ENCODE measurements at regions not wholly inside any gene's neighbourhood (a gene's known extent, or its start where the extent isn't known, plus 50 kb on each side); places are given as distances from the start of the nearest gene placed in this dataset.
"Not testable (repeated sequence)": the region's sequence is repeated elsewhere in the genome, so short reads cannot be mapped to it uniquely, and the experiment has no call there.

- DNase-seq, result no peak
Observed at GRCh38 chr3:187856555-187856954, 111.3 kb upstream of the BCL6 start.

GRCh38 chr3:187858041-187858440 lies 112.8 kb upstream of the BCL6 start:
- no peak for DNase-seq

GRCh38 chr3:187858711-187859110 lies 113.4 kb upstream of the BCL6 start:
- DNase-seq, result no peak

- DNase-seq, result not testable (repeated sequence)
Observed at GRCh38 chr3:187862701-187863277, 117.5 kb upstream of the BCL6 start.

- no peak for DNase-seq
Observed at GRCh38 chr3:187870360-187871203, 125.3 kb upstream of the BCL6 start.

- no peak for DNase-seq
Observed at GRCh38 chr3:187871204-187871591, 125.9 kb upstream of the BCL6 start.

GRCh38 chr3:187871848-187872247 lies 126.6 kb upstream of the BCL6 start:
- no peak for DNase-seq

GRCh38 chr3:187873843-187874242 lies 128.6 kb upstream of the BCL6 start:
- no peak for DNase-seq

GRCh38 chr3:187875863-187876262 lies 130.6 kb upstream of the BCL6 start:
- DNase-seq, result no peak

- no peak for DNase-seq
Observed at GRCh38 chr3:187878772-187879518, 133.7 kb upstream of the BCL6 start.

- DNase-seq, result no peak
Observed at GRCh38 chr3:187880441-187880840, 135.2 kb upstream of the BCL6 start.

GRCh38 chr3:187880851-187881250 lies 135.6 kb upstream of the BCL6 start:
- DNase-seq, result no peak

GRCh38 chr3:187888701-187889100 lies 143.4 kb upstream of the BCL6 start:
- no peak for DNase-seq

GRCh38 chr3:187889106-187889505 lies 143.8 kb upstream of the BCL6 start:
- DNase-seq, result no peak

- DNase-seq, result no peak
Observed at GRCh38 chr3:187889601-187890404, 144.5 kb upstream of the BCL6 start.

- DNase-seq, result not testable (repeated sequence)
Observed at GRCh38 chr3:187890405-187890752, 145.1 kb upstream of the BCL6 start.

- no peak for DNase-seq
Observed at GRCh38 chr3:187896646-187897045, 151.4 kb upstream of the BCL6 start.

GRCh38 chr3:187899246-187899645 lies 154.0 kb upstream of the BCL6 start:
- no peak for DNase-seq

- DNase-seq, result peak; percentile 77
Observed at GRCh38 chr3:187900993-187901755, 155.9 kb upstream of the BCL6 start.

GRCh38 chr3:187902041-187902471 lies 156.8 kb upstream of the BCL6 start:
- DNase-seq, result peak; percentile 39

- DNase-seq, result no peak
Observed at GRCh38 chr3:187902936-187903335, 157.7 kb upstream of the BCL6 start.

- DNase-seq, result no peak
Observed at GRCh38 chr3:187903697-187904096, 158.4 kb upstream of the BCL6 start.
